ENCODE measurements at regions not wholly inside any gene's neighbourhood (a gene's known extent, or its start where the extent isn't known, plus 50 kb on each side); places are given as distances from the start of the nearest gene placed in this dataset.

DNA sequence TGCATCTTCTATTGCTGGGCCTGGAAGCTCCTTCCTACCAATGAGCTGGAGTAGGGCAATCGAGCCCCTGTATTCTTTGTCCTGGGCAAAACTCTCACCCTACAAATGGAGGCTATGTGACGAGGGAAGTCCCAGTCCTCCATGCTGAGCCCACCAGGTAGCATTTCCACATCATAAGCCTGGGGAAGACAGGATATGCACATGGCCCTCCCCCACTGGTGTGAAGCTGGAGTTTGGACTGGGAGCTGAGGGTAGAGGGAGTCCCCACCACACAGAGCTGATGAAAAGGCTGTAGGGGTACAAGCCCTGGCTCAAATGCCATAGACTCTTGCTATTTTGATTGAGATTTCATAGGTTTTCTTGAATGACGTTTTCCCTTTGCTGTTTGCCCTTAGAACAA lies 99.5 kb upstream of the FOXC1 start:
- Histone ChIP-seq H3K36me3 (replicated peaks) (no peaks in the 10 kb centered on the region), H3K4me3 (ENCODE audit: low read depth, low read length) (no peak overlapping the region), H3K27ac (no peak overlapping the region), H3K27me3 (replicated peaks) (no peaks in the 10 kb centered on the region)
- no peak for DNase-seq
- in situ Hi-C loops (cut with HindIII; ENCODE audit: low pct_ligation_motif_present, low sequenced_read_pairs), result no loop called here
- TF ChIP-seq, protein P1, sequence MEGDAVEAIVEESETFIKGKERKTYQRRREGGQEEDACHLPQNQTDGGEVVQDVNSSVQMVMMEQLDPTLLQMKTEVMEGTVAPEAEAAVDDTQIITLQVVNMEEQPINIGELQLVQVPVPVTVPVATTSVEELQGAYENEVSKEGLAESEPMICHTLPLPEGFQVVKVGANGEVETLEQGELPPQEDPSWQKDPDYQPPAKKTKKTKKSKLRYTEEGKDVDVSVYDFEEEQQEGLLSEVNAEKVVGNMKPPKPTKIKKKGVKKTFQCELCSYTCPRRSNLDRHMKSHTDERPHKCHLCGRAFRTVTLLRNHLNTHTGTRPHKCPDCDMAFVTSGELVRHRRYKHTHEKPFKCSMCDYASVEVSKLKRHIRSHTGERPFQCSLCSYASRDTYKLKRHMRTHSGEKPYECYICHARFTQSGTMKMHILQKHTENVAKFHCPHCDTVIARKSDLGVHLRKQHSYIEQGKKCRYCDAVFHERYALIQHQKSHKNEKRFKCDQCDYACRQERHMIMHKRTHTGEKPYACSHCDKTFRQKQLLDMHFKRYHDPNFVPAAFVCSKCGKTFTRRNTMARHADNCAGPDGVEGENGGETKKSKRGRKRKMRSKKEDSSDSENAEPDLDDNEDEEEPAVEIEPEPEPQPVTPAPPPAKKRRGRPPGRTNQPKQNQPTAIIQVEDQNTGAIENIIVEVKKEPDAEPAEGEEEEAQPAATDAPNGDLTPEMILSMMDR (IDR thresholded peaks at IDR 0.05; ENCODE audit: low read depth, low read length, missing control alignments), result no peak

DNA sequence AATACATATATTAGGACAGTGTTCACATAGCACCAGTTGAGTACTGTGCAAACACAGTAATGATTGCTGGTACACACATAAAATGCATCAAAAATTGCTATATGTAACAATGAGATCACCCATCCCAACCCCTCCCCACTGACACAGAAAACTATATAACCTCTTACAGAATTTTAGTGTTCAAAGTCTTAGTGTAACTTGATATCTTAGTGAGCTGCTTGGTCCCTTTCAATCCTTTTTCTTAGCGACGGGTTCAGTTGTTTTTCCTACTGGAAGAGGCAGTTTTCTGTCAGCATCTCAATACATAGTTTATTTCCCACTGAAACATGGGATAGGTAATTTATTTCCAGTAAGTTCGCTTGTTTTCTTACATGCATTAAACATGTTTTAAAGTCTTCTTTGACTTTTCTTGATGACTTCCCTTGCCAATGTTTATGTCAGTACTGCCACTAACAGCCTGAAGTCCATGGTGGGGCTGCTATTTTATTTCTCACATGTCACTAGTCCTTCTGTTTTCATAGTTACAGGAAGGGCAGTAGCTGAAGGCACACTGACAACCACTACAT lies 96.4 kb upstream of the FOXC1 start:
- TF ChIP-seq, protein P1 (IDR thresholded peaks at IDR 0.05; ENCODE audit: low read depth, low read length, missing control alignments), result no peak
- DNase-seq, result no peak
- H3K36me3 ChIP-seq (replicated peaks), result no peaks in the 10 kb centered on the region

DNA sequence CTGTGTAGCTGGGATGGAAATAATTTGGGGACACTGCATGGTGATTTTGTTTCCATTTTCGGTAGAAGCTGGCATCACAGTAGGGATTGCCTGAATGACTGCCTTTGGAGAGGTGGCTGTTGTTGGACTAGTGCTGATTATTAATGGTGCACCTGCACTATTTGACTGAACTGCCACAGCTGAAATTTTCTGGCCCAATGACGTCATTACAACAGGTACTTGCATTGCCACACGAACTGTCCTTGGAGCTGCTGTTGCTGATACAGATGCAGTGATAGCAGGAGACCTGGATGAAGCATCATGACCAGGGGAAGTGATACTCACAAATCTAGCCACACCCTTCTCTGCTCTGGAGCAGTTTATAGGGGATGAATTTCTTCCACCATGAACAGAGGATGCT lies 95.6 kb upstream of the FOXC1 start:
- Histone ChIP-seq H3K27me3 (replicated peaks) (no peaks in the 10 kb centered on the region), H3K4me3 (ENCODE audit: low read depth, low read length) (no peak overlapping the region), H3K27ac (no peak overlapping the region), H3K36me3 (replicated peaks) (no peaks in the 10 kb centered on the region)
- in situ Hi-C loops (cut with HindIII; ENCODE audit: low pct_ligation_motif_present, low sequenced_read_pairs), result no loop called here
- TF ChIP-seq, protein P1 (IDR thresholded peaks at IDR 0.05; ENCODE audit: low read depth, low read length, missing control alignments), result no peak
- DNase-seq, result no peak

More for the DNA sequence above, 96.4 kb upstream of the FOXC1 start:
- in situ Hi-C loops (cut with HindIII; ENCODE audit: low pct_ligation_motif_present, low sequenced_read_pairs), result no loop called here
- Histone ChIP-seq H3K27ac (no peak overlapping the region), H3K4me3 (ENCODE audit: low read depth, low read length) (no peak overlapping the region), H3K27me3 (replicated peaks) (no peaks in the 10 kb centered on the region)

DNA sequence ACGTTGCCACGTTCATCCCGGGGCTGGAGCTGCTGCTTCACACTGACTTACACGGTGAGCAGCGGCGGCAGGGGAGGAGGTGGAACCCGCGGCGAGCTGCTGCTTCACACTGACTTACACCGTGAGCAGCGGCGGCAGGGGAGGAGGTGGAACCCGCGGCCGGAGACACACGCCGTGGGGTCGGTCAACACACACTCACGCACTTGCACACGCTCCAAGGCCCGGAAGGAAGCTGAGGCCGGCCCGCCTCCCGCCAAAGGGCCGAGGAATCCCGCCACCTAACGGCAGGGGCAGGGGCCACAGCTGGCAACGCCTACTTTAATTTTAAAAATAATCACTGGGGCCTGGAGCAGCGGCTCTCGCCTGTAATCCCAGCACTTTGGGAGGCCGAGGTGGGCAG lies 94.4 kb upstream of the FOXC1 start:
- Histone ChIP-seq H3K36me3 (replicated peaks) (no peaks in the 10 kb centered on the region), H3K27ac (no peak overlapping the region), H3K4me3 (ENCODE audit: low read depth, low read length) (no peak overlapping the region), H3K27me3 (replicated peaks) (no peaks in the 10 kb centered on the region)
- TF ChIP-seq, protein P1 (IDR thresholded peaks at IDR 0.05; ENCODE audit: low read depth, low read length, missing control alignments), result no peak
- DNase-seq, result no peak
- in situ Hi-C loops (cut with HindIII; ENCODE audit: low pct_ligation_motif_present, low sequenced_read_pairs), result no loop called here

DNA sequence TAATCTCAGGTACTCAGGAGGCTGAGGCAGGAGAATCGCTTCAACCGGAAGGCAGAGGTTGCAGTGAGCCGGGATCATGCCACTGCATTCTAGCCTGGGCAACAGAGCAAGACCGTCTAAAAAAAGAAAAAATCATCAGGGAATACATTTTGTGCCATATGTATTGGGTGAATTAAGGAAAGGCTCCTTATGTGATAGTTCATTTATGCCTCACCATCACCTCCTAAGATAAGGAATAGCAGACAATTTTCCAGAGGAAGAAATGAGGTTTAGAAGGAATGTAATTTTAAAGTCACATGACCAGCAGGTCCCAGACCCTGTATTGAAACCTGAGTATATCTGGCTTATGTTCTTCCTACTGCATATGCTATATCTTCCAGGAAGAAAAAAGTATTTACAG lies 93.9 kb upstream of the FOXC1 start:
- TF ChIP-seq, protein P1 (IDR thresholded peaks at IDR 0.05; ENCODE audit: low read depth, low read length, missing control alignments), result no peak
- no peak for DNase-seq
- no peak overlapping the region for H3K27ac ChIP-seq
- H3K36me3 ChIP-seq (replicated peaks), result no peaks in the 10 kb centered on the region
- in situ Hi-C loops (cut with HindIII; ENCODE audit: low pct_ligation_motif_present, low sequenced_read_pairs), result no loop called here
- no peaks in the 10 kb centered on the region for H3K27me3 ChIP-seq (replicated peaks)
- H3K4me3 ChIP-seq (ENCODE audit: low read depth, low read length), result no peak overlapping the region

All from brain microvascular endothelial cell (primary cell).